ENCODE measurements at regions not wholly inside any gene's neighbourhood (a gene's known extent, or its start where the extent isn't known, plus 50 kb on each side); places are given as distances from the start of the nearest gene placed in this dataset.

DNA sequence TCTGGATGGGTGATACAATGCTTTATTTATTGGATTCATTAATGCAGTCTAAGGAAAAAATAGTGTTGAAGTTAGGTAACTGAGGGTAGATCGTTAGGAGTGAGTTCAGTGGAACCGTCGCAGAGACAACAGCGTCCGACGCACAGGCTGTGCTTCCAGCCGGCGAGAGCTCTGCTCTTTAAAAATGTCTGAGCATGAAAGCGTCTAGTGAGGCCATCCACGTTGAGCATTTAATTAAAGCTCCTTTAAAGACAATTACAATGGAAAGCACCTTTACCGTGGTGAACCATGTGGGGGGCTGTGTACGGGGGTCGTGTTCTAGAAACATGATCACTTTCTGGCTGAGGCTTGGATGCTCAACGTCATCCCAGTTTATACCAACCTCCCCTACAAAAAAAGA lies 822.7 kb downstream of the GALR1 start:
- Histone ChIP-seq H3K4me3 (no peak overlapping the region), H3K9me3 (no peaks in the 10 kb centered on the region), H3K36me3 (replicated peaks) (no peaks in the 10 kb centered on the region), H3K27me3 (ENCODE audit: low read depth) (no peaks in the 10 kb centered on the region), H3K4me1 (no peaks in the 10 kb centered on the region)
- DNase-seq (ENCODE audit: low spot score in 2 of 2): no peak
- in situ Hi-C loops (cut with MboI; ENCODE audit: low sequenced_read_pairs): no loop called here

DNA sequence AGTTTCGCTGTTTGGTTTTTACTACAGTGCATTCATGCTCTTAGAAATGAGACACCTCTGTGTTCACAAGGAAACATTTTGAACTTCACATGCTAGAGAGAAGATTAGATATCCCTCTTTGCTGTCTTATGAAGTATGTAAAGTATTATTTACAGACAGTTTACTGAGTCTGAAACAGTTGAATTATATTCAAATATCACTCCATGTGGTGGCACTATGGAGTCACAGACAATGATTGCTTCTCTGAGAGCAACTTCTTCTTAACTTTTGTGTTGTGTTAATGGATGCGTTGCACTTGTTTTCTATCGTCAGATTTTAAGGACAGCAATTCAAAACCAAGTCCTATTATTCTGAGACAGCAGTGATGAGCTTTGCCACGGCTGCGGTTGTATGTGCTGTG lies 823.6 kb downstream of the GALR1 start:
- H3K27me3 ChIP-seq (ENCODE audit: low read depth): no peaks in the 10 kb centered on the region
- DNase-seq (ENCODE audit: low spot score in 2 of 2): no peak
- no peaks in the 10 kb centered on the region for H3K4me1 ChIP-seq
- no peaks in the 10 kb centered on the region for H3K9me3 ChIP-seq
- in situ Hi-C loops (cut with MboI; ENCODE audit: low sequenced_read_pairs): no loop called here
- no peak overlapping the region for H3K4me3 ChIP-seq
- H3K36me3 ChIP-seq (replicated peaks): no peaks in the 10 kb centered on the region

- no peak for DNase-seq (ENCODE audit: low spot score in 2 of 2)
- H3K9me3 ChIP-seq: no peaks in the 10 kb centered on the region
- H3K4me1 ChIP-seq: no peaks in the 10 kb centered on the region
- no peak overlapping the region for H3K4me3 ChIP-seq
- no peaks in the 10 kb centered on the region for H3K36me3 ChIP-seq (replicated peaks)
- in situ Hi-C loops (cut with MboI; ENCODE audit: low sequenced_read_pairs): no loop called here
- H3K27me3 ChIP-seq (ENCODE audit: low read depth): no peaks in the 10 kb centered on the region
Measured at GRCh38 chr18:78074400-78075020, 824.9 kb downstream of the GALR1 start.

- Histone ChIP-seq H3K9me3 (no peaks in the 10 kb centered on the region), H3K36me3 (replicated peaks) (no peaks in the 10 kb centered on the region), H3K4me3 (no peak overlapping the region), H3K4me1 (no peaks in the 10 kb centered on the region), H3K27me3 (ENCODE audit: low read depth) (no peaks in the 10 kb centered on the region)
- in situ Hi-C loops (cut with MboI; ENCODE audit: low sequenced_read_pairs): no loop called here
- DNase-seq (ENCODE audit: low spot score in 2 of 2): no peak
Measured at GRCh38 chr18:78080081-78080480, 830.4 kb downstream of the GALR1 start.

DNA sequence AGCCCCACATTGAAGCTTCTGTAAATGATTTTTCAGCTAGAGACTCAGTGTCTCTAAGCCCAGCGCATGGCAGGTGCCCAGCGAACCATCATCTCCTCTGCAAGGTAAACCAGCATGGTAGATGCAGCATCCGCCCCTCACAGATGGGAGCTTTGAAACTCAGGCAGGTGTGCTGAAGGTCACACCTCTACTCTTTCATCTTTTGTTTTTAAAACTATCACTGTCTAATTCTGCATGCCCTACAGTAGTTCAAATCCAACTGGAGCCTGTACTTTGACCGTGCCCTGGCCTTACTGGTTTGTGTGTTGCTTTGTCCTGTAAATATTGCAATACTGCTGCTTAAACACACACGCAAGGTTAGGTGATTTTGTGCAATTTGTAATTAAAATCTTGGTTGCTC lies 831.1 kb downstream of the GALR1 start:
- Histone ChIP-seq H3K4me3 (no peak overlapping the region), H3K27me3 (ENCODE audit: low read depth) (no peaks in the 10 kb centered on the region), H3K9me3 (no peaks in the 10 kb centered on the region), H3K36me3 (replicated peaks) (no peaks in the 10 kb centered on the region), H3K4me1 (no peaks in the 10 kb centered on the region)
- in situ Hi-C loops (cut with MboI; ENCODE audit: low sequenced_read_pairs): no loop called here
- DNase-seq (ENCODE audit: low spot score in 2 of 2): no peak

DNA sequence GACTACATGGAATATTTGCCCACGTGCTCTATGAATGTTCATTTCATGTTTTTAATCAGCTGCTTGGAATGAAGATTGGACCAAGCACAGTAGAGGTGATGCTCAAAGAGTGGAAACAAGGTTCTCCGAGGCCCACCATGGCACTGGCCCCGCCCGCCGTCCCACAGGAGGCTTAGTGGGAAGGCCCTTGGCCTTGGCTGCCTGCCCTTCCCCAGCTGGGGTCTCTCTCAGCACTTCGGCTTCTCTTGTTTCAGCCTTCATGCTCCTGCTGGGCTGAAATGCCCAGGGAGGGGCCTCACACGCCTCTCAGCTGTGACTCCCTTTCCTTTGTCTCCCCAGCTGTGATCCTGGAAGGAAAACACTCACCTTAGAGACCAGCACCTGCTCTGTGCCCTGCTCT lies 833.2 kb downstream of the GALR1 start:
- Histone ChIP-seq H3K27me3 (ENCODE audit: low read depth) (no peaks in the 10 kb centered on the region), H3K36me3 (replicated peaks) (no peaks in the 10 kb centered on the region), H3K9me3 (no peaks in the 10 kb centered on the region), H3K4me1 (no peaks in the 10 kb centered on the region), H3K4me3 (no peak overlapping the region)
- in situ Hi-C loops (cut with MboI; ENCODE audit: low sequenced_read_pairs): no loop called here
- no peak for DNase-seq (ENCODE audit: low spot score in 2 of 2)

DNA sequence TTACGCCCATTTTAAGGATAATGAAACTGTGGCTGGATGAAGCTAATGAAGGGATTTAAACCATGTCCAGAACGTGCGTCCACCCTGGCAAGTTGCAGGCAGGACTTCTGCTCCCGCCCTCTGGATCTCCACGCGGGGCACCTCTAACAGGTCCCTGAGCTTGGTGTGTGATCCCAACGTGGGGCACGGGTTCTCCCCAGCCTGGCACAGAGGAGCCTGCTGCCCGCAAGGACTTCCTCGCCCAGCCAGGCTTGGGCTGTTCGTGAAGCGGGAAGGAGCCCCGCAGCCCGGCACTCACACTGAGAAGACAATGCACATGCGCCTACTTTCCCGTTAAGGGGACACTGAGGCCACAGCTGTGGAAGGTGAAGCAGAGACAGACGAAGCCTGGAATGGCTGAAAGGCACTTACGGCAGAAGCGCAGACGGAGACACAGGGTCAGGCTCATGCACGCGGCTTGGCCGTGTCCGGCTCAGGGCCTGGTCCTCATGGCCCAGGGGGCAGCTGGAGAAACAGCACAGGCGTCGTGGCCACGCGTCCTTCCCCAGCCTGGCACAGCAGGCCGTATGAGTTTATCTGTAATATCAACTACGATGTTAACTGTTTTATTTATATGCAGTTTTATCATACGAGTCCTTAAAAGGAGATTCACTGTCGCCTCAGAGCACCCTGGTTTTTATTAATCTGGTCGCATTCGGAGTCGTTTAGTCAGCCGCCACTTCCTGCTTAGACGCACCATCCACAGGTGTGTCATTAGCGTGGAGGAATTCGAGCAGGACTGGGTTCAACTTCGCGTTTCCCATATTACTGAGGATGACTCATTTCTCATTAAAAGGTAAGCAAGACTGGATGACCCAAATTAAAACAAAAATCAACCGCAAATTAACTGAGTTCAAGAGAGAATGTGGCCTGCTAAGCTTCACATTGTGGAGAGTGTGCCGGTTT lies 835.9 kb downstream of the GALR1 start:
- Histone ChIP-seq H3K36me3 (replicated peaks) (no peaks in the 10 kb centered on the region), H3K9me3 (no peaks in the 10 kb centered on the region), H3K4me1 (no peaks in the 10 kb centered on the region), H3K27me3 (ENCODE audit: low read depth) (no peaks in the 10 kb centered on the region), H3K4me3 (no peak overlapping the region)
- DNase-seq (ENCODE audit: low spot score in 2 of 2): no peak
- in situ Hi-C loops (cut with MboI; ENCODE audit: low sequenced_read_pairs): no loop called here

- in situ Hi-C loops (cut with MboI; ENCODE audit: low sequenced_read_pairs): no loop called here
Measured at GRCh38 chr18:78086931-78087330, 837.3 kb downstream of the GALR1 start.

GRCh38 chr18:78087338-78087737 lies 837.7 kb downstream of the GALR1 start:
- in situ Hi-C loops (cut with MboI; ENCODE audit: low sequenced_read_pairs): no loop called here
- Histone ChIP-seq H3K4me3 (no peak overlapping the region), H3K9me3 (no peaks in the 10 kb centered on the region), H3K36me3 (replicated peaks) (no peaks in the 10 kb centered on the region), H3K27me3 (ENCODE audit: low read depth) (no peaks in the 10 kb centered on the region), H3K4me1 (no peaks in the 10 kb centered on the region)
- DNase-seq (ENCODE audit: low spot score in 2 of 2): no peak

More at GRCh38 chr18:78086931-78087330, 837.3 kb downstream of the GALR1 start:
- Histone ChIP-seq H3K36me3 (replicated peaks) (no peaks in the 10 kb centered on the region), H3K9me3 (no peaks in the 10 kb centered on the region), H3K27me3 (ENCODE audit: low read depth) (no peaks in the 10 kb centered on the region), H3K4me1 (no peaks in the 10 kb centered on the region), H3K4me3 (no peak overlapping the region)
- no peak for DNase-seq (ENCODE audit: low spot score in 2 of 2)

DNA sequence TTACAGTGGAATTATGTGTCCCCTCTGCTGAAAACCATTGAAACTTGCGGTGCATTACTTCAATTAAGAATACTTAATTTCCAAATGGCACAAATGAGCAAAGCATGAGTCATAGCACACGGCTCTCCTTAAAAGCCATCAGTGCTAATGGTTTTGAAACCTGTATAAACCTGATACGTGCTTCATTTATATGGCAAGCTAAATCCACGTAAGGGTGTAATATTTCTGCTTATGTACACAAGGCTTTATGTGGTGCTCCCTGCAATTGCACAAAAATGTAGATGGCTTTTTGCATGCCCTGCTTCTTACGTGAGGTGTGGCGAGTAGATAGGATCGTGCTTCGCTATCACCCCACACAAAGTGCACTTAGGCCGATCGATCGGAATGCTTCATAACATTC lies 840.9 kb downstream of the GALR1 start:
- no peak for DNase-seq (ENCODE audit: low spot score in 2 of 2)
- H3K4me3 ChIP-seq: no peak overlapping the region
- H3K9me3 ChIP-seq: no peaks in the 10 kb centered on the region
- H3K4me1 ChIP-seq: no peaks in the 10 kb centered on the region
- no peaks in the 10 kb centered on the region for H3K27me3 ChIP-seq (ENCODE audit: low read depth)
- in situ Hi-C loops (cut with MboI; ENCODE audit: low sequenced_read_pairs): no loop called here
- no peaks in the 10 kb centered on the region for H3K36me3 ChIP-seq (replicated peaks)

- in situ Hi-C loops (cut with MboI; ENCODE audit: low sequenced_read_pairs): no loop called here
- Histone ChIP-seq H3K27me3 (ENCODE audit: low read depth) (no peaks in the 10 kb centered on the region), H3K9me3 (no peaks in the 10 kb centered on the region), H3K4me1 (no peaks in the 10 kb centered on the region), H3K4me3 (no peak overlapping the region), H3K36me3 (replicated peaks) (no peaks in the 10 kb centered on the region)
- DNase-seq (ENCODE audit: low spot score in 2 of 2): no peak
Measured at GRCh38 chr18:78092901-78093300, 843.3 kb downstream of the GALR1 start.

DNA sequence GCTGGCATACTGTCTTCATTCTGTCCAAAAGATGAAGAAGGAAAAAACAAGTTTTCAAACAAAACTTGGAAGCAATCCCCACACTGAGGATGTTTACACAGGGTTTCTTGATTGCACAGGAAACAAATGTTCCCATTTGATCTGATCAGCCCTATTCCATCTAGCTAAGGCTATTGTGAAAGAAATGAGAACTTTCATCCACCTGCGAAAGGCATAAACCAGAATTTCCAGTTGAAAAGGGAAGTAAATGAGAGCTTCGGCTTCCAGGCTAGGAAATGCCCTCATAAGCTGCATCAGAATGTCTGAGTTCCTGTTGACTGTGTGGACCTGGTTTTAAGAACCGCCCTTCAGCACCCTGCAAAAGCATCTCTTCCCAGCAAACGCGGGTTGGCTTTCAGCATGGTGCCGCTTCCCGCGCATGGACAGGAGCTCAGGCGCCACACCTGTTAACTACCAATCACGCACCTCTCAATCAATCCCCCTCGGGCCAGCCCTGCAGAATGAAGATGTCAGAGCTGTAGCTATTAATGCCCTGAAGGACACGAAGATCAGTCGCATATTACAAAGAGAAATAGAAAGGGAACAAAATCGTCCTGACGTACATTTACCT lies 850.4 kb downstream of the GALR1 start:
- no peaks in the 10 kb centered on the region for H3K9me3 ChIP-seq
- in situ Hi-C loops (cut with MboI; ENCODE audit: low sequenced_read_pairs): no loop called here

GRCh38 chr18:78101091-78101490 lies 851.4 kb downstream of the GALR1 start:
- H3K36me3 ChIP-seq (replicated peaks): no peaks in the 10 kb centered on the region
- no peaks in the 10 kb centered on the region for H3K9me3 ChIP-seq
- no peaks in the 10 kb centered on the region for H3K4me1 ChIP-seq
- DNase-seq (ENCODE audit: low spot score in 2 of 2): no peak
- H3K4me3 ChIP-seq: no peak overlapping the region
- H3K27me3 ChIP-seq (ENCODE audit: low read depth): no peaks in the 10 kb centered on the region
- in situ Hi-C loops (cut with MboI; ENCODE audit: low sequenced_read_pairs): no loop called here

More for the DNA sequence above, 850.4 kb downstream of the GALR1 start:
- Histone ChIP-seq H3K36me3 (replicated peaks) (no peaks in the 10 kb centered on the region), H3K4me1 (no peaks in the 10 kb centered on the region), H3K4me3 (no peak overlapping the region), H3K27me3 (ENCODE audit: low read depth) (no peaks in the 10 kb centered on the region)
- DNase-seq (ENCODE audit: low spot score in 2 of 2): no peak

DNA sequence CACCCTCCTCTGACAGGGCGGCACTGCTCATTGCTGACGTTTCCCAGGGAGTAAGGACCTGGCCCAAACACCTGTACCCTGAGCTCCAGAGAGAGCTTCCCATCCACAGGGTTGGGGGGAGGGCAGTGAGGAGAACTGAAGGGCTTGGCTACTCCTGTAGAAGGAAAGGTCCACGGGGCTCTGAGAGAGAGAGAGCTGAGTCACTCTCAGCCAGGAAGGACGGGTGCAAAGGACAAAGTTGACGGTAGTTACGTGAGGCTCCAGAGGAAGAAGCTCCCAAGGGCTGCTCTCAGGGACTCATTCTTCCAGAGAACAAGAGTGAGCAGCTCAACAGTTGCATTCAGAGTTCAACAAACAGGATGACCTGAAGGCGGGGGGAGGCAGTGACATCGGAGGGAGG lies 852.5 kb downstream of the GALR1 start:
- H3K36me3 ChIP-seq (replicated peaks): no peaks in the 10 kb centered on the region
- H3K27me3 ChIP-seq (ENCODE audit: low read depth): no peaks in the 10 kb centered on the region
- H3K4me3 ChIP-seq: no peak overlapping the region
- no peaks in the 10 kb centered on the region for H3K9me3 ChIP-seq
- DNase-seq (ENCODE audit: low spot score in 2 of 2): no peak
- H3K4me1 ChIP-seq: no peaks in the 10 kb centered on the region
- in situ Hi-C loops (cut with MboI; ENCODE audit: low sequenced_read_pairs): no loop called here
